H9 (cell line): ENCODE measurements at regions not wholly inside any gene's neighbourhood (a gene's known extent, or its start where the extent isn't known, plus 50 kb on each side); places are given as distances from the start of the nearest gene placed in this dataset.

Experiments
- DNase-seq: peaks from one replicate; pipeline ENCODE4 v3.0.0-alpha.2; 2017
- H2AFZ ChIP-seq: one replicate; pipeline ENCODE4 v1.6.1; 2013; ENCODE audit warnings: mild to moderate bottlenecking, low read length, control low read depth, moderate library complexity
- H2AK5ac ChIP-seq: 2 replicates; pipeline ENCODE4 v1.6.1; 2013; ENCODE audit warnings: low read length, control low read depth, mixed read lengths; ENCODE audit not compliant: insufficient read length
- H2BK120ac ChIP-seq: one replicate; pipeline ENCODE4 v1.6.1; 2013; ENCODE audit warnings: low read depth, mild to moderate bottlenecking, low read length, control low read depth, inconsistent platforms; ENCODE audit not compliant: poor library complexity, severe bottlenecking
- H2BK12ac ChIP-seq: 2 replicates; pipeline ENCODE4 v1.6.1; 2013; ENCODE audit warnings: low read length, control low read depth, mixed read lengths, low read depth; ENCODE audit not compliant: insufficient read length
- H2BK15ac ChIP-seq: 2 replicates; pipeline ENCODE4 v1.6.1; 2013; ENCODE audit warnings: low read depth, low read length, control low read depth
- H2BK20ac ChIP-seq: one replicate; pipeline ENCODE4 v1.6.1; 2013; ENCODE audit warnings: low read depth, mild to moderate bottlenecking, low read length, control low read depth, inconsistent platforms; ENCODE audit not compliant: poor library complexity, severe bottlenecking
- H2BK5ac ChIP-seq: 2 replicates; pipeline ENCODE4 v1.6.1; 2013; ENCODE audit warnings: low read length, control low read depth, mixed read lengths; ENCODE audit not compliant: insufficient read length
- H3K14ac ChIP-seq: 2 replicates; pipeline ENCODE4 v1.6.1; 2013; ENCODE audit warnings: low read length, control low read depth; ENCODE audit not compliant: insufficient read depth
- H3K18ac ChIP-seq: 2 replicates; pipeline ENCODE4 v1.6.1; 2013; ENCODE audit warnings: low read depth, mild to moderate bottlenecking, mixed read lengths, low read length, control low read depth; ENCODE audit not compliant: insufficient read length
- H3K23ac ChIP-seq: 2 replicates; pipeline ENCODE4 v1.6.1; 2013; ENCODE audit warnings: low read length, control low read depth, mixed read lengths, low read depth; ENCODE audit not compliant: insufficient read length
- H3K23me2 ChIP-seq: 2 replicates; pipeline ENCODE4 v1.6.1; 2013; ENCODE audit warnings: low read depth, mild to moderate bottlenecking, mixed read lengths, low read length, control low read depth; ENCODE audit not compliant: insufficient read length, poor library complexity, severe bottlenecking
- H3K27ac ChIP-seq: 2 replicates; pipeline ENCODE4 v1.5.1; 2013; ENCODE audit warnings: low read length, control low read depth, mixed read lengths, low read depth; ENCODE audit not compliant: insufficient read length
- H3K27me3 ChIP-seq: 2 replicates; pipeline ENCODE4 v1.6.1; 2013; ENCODE audit warnings: low read length, control low read depth, inconsistent platforms; ENCODE audit not compliant: insufficient read depth
- H3K4ac ChIP-seq: 2 replicates; pipeline ENCODE4 v1.6.1; 2013; ENCODE audit warnings: low read depth, mild to moderate bottlenecking, control low read depth, inconsistent platforms, low read length, moderate library complexity
- H3K4me1 ChIP-seq: 2 replicates; pipeline ENCODE4 v1.6.1; 2013; ENCODE audit warnings: low read length, control low read depth, inconsistent platforms; ENCODE audit not compliant: insufficient read depth
- H3K4me2 ChIP-seq: 2 replicates; pipeline ENCODE4 v1.6.1; 2013; ENCODE audit warnings: low read length, control low read depth, mixed read lengths; ENCODE audit not compliant: insufficient read length, insufficient read depth
- H3K56ac ChIP-seq: 2 replicates; pipeline ENCODE4 v1.6.1; 2013; ENCODE audit warnings: low read depth, mild to moderate bottlenecking, mixed read lengths, low read length, control low read depth; ENCODE audit not compliant: insufficient read length
- H3K79me1 ChIP-seq: 2 replicates; pipeline ENCODE4 v1.6.1; 2013; ENCODE audit warnings: low read depth, mild to moderate bottlenecking, moderate library complexity, low read length, control low read depth, inconsistent platforms; ENCODE audit not compliant: insufficient read depth, poor library complexity, severe bottlenecking
- H3K79me2 ChIP-seq: 2 replicates; pipeline ENCODE4 v1.6.1; 2013; ENCODE audit warnings: low read length, control low read depth, inconsistent platforms; ENCODE audit not compliant: insufficient read depth
- H3K9ac ChIP-seq: 2 replicates; pipeline ENCODE4 v1.6.1; 2013; ENCODE audit warnings: low read length, control low read depth, mixed read lengths; ENCODE audit not compliant: insufficient read length; ENCODE audit errors: extremely low read depth
- H3K9me3 ChIP-seq: one replicate; pipeline ENCODE4 v1.6.1; 2013; ENCODE audit warnings: low read depth, low read length, inconsistent platforms; ENCODE audit not compliant: control insufficient read depth
- H3T11ph ChIP-seq: one replicate; pipeline ENCODE4 v1.6.1; 2013; ENCODE audit warnings: mild to moderate bottlenecking, low read length, control low read depth, inconsistent platforms
- H4K20me1 ChIP-seq: one replicate; pipeline ENCODE4 v1.6.1; 2013; ENCODE audit not compliant: control insufficient read depth, insufficient read length, insufficient read depth
- H4K5ac ChIP-seq: 2 replicates; pipeline ENCODE4 v1.6.1; 2013; ENCODE audit warnings: low read depth, mild to moderate bottlenecking, mixed read lengths, low read length, control low read depth; ENCODE audit not compliant: insufficient read length
- H4K8ac ChIP-seq: replicated peaks from 2 replicates; pipeline ENCODE4 v1.6.1; 2013; ENCODE audit warnings: low read length, control low read depth, mixed read lengths, low read depth; ENCODE audit not compliant: insufficient read length
- H4K91ac ChIP-seq: 2 replicates; pipeline ENCODE4 v1.6.1; 2013; ENCODE audit warnings: low read depth, mild to moderate bottlenecking, moderate library complexity, mixed read lengths, low read length, control low read depth; ENCODE audit not compliant: insufficient read length
- H3K27ac Mint-ChIP-seq, 3 experiments: 2 replicates in 2 of 3; 3 replicates in 1 of 3; pipeline ENCODE4 v1.8.0; 2020 to 2021; ENCODE audit warnings: mixed read lengths in 3 of 3, mild to moderate bottlenecking in 1 of 3, moderate library complexity in 1 of 3
- H3K27me3 Mint-ChIP-seq: 2 replicates; pipeline ENCODE4 v1.8.0; 2021; ENCODE audit warnings: low read depth, mild to moderate bottlenecking, moderate library complexity, mixed read lengths
- H3K36me3 Mint-ChIP-seq, 3 experiments: 2 replicates in 2 of 3; 3 replicates in 1 of 3; pipeline ENCODE4 v1.8.0; 2020 to 2021; ENCODE audit warnings: low read depth in 3 of 3, mixed read lengths in 3 of 3; ENCODE audit not compliant: insufficient read depth in 1 of 3
- H3K4me1 Mint-ChIP-seq, 2 experiments: 2 replicates each; pipeline ENCODE4 v1.8.0; 2020; ENCODE audit warnings: mixed read lengths in 2 of 2
- H3K4me3 Mint-ChIP-seq, 2 experiments: 2 replicates in 1 of 2; 3 replicates in 1 of 2; pipeline ENCODE4 v1.8.0; 2020 to 2021; ENCODE audit warnings: mild to moderate bottlenecking in 2 of 2, mixed read lengths in 2 of 2, moderate library complexity in 1 of 2
- H3K9me3 Mint-ChIP-seq, 2 experiments: 2 replicates in 1 of 2; 3 replicates in 1 of 2; pipeline ENCODE4 v1.8.0; 2020; ENCODE audit warnings: mild to moderate bottlenecking in 2 of 2, mixed read lengths in 2 of 2, moderate library complexity in 1 of 2
- WGBS: extraction: QIAGEN DNeasy Blood & Tissue Kit; methylation state at CpG from one replicate; pipeline ENCODE4 v1.1.7; 2013; ENCODE audit warnings: missing lambda C conversion rate, low lambda C conversion rate, mixed read lengths; ENCODE audit not compliant: insufficient read length; ENCODE audit errors: extremely low coverage; 5-methylcytosine and 5-hydroxymethylcytosine counted together
- TF ChIP-seq, protein P1 (sequence below): fragments of 200-600 bp; sonication (generic); conservative IDR thresholded peaks from 3 replicates; pipeline ENCODE4 v1.8.0; 2021; ENCODE audit warnings: antibody characterized with exemption, mild to moderate bottlenecking

DNA sequence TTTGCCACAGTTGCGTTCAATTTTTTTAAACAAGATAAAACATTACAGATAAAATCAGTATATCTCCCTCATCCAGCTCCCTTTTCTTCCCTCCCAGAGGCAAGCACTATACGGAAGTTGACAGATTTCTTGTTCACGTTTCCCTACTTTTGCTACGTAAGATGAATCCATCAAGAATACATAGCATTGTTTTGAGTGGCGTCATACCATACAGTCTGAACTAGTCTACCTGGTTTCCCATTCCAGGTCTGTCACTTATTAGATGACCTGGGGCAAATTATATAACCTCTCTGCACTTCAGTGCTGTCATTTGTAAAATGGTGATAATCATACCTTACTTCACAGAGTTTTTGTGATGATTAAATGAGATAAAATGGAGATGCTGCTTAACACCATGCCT is 184.3 kb upstream of the SOX4 start:
- Histone ChIP-seq H3K23ac (no peak overlapping the region), H3K9me3 (no peaks in the 10 kb centered on the region), H3K79me2 (no peaks in the 10 kb centered on the region), H3K18ac (no peak overlapping the region), H3K56ac (no peak overlapping the region), H2BK20ac (no peak overlapping the region), H3K4ac (no peak overlapping the region), H3K4me2 (no peak overlapping the region), H3K27me3 (no peaks in the 10 kb centered on the region), H2BK120ac (no peak overlapping the region), H3K9ac (no peak overlapping the region), H3K79me1 (no peaks in the 10 kb centered on the region), H3K23me2 (no peaks in the 10 kb centered on the region), H2AK5ac (no peak overlapping the region), H2BK5ac (no peak overlapping the region), H4K20me1 (no peaks in the 10 kb centered on the region), H3K27ac (no peak overlapping the region), H4K5ac (no peak overlapping the region), H2BK15ac (no peak overlapping the region), H4K8ac (no peak overlapping the region), H3T11ph (no peak overlapping the region), H3K4me1 (no peaks in the 10 kb centered on the region), H2BK12ac (no peak overlapping the region), H2AFZ (no peak overlapping the region), H4K91ac (no peak overlapping the region), H3K14ac (no peak overlapping the region)
- DNase-seq = no peak
- Mint-ChIP-seq H3K27ac (no peak overlapping the region), H3K27me3 (no peaks in the 10 kb centered on the region), H3K4me1 (peaks cover 3 to 4% of the 10 kb centered on the region in 2 experiments; a peak in 2 of 4 replicates), H3K9me3 (peaks cover 0 to 3% of the 10 kb centered on the region in 2 experiments; a peak in 1 of 5 replicates), H3K36me3 (no peaks in the 10 kb centered on the region), H3K4me3 (no peak overlapping the region)
- WGBS = no CpG with 5 or more reads among the region's 5 CpGs
- TF ChIP-seq, protein P1, sequence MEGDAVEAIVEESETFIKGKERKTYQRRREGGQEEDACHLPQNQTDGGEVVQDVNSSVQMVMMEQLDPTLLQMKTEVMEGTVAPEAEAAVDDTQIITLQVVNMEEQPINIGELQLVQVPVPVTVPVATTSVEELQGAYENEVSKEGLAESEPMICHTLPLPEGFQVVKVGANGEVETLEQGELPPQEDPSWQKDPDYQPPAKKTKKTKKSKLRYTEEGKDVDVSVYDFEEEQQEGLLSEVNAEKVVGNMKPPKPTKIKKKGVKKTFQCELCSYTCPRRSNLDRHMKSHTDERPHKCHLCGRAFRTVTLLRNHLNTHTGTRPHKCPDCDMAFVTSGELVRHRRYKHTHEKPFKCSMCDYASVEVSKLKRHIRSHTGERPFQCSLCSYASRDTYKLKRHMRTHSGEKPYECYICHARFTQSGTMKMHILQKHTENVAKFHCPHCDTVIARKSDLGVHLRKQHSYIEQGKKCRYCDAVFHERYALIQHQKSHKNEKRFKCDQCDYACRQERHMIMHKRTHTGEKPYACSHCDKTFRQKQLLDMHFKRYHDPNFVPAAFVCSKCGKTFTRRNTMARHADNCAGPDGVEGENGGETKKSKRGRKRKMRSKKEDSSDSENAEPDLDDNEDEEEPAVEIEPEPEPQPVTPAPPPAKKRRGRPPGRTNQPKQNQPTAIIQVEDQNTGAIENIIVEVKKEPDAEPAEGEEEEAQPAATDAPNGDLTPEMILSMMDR = no peak
